B cell (primary cell): ENCODE measurements at regions not wholly inside any gene's neighbourhood (a gene's known extent, or its start where the extent isn't known, plus 50 kb on each side); places are given as distances from the start of the nearest gene placed in this dataset.

Source experiments
- ATAC-seq: fragments of 200-7000 bp; cut with Tn5 transposase; one replicate; pipeline ENCODE4 v1.10.0; 2021; ENCODE audit warnings: low read depth, mild to moderate bottlenecking, moderate number of reproducible peaks, moderate library complexity
- CTCF ChIA-PET: fragments of 350-600 bp; sonication (Branson Sonifier 250); formaldehyde crosslinking; loops from one replicate; lab custom pipeline; 2021; ENCODE audit warnings: antibody characterized with exemption, inconsistent platforms; lab: Charles Lee
- POLR2A ChIA-PET: fragments of 350-600 bp; sonication (Branson Sonifier 250); formaldehyde crosslinking; loops from one replicate; lab custom pipeline; 2021; ENCODE audit warnings: antibody characterized with exemption; lab: Charles Lee
- DNase-seq: peaks from one replicate; pipeline ENCODE4 v3.0.0; 2013
- H2AFZ ChIP-seq: 2 replicates; pipeline ENCODE4 v1.6.1; 2012; ENCODE audit warnings: mild to moderate bottlenecking, low read depth, low read length; ENCODE audit not compliant: insufficient read depth, poor library complexity, severe bottlenecking
- H3K27ac ChIP-seq, 2 donors: 1 replicate in 1 of 2; 2 replicates in 1 of 2; pipeline ENCODE4 v1.5.1; 2012 to 2013; ENCODE audit warnings: low read length in 2 of 2, mild to moderate bottlenecking in 2 of 2, moderate library complexity in 1 of 2
- H3K27me3 ChIP-seq, 4 experiments: fragments of 200-600 bp in 1 of 4; sonication (generic) in 1 of 4; replicated peaks in 1 of 4; 1 replicate in 2 of 4; 2 replicates in 2 of 4; pipeline versions ENCODE4 v1.6.1 to v1.7.0; 2013 to 2016; ENCODE audit warnings: low read length in 3 of 4, mild to moderate bottlenecking in 2 of 4, mixed read lengths in 1 of 4, moderate library complexity in 1 of 4; ENCODE audit not compliant: insufficient read depth in 4 of 4, control insufficient read depth in 3 of 4; ENCODE audit errors: control extremely low read depth in 1 of 4
- H3K36me3 ChIP-seq, 2 experiments: replicated peaks in 1 of 2; 1 replicate in 1 of 2; 2 replicates in 1 of 2; pipeline versions ENCODE4 v1.6.1 to v1.7.1; 2013; ENCODE audit warnings: low read length in 1 of 2; ENCODE audit not compliant: insufficient read depth in 2 of 2, control insufficient read depth in 1 of 2; ENCODE audit errors: control extremely low read depth in 1 of 2, extremely low read depth in 1 of 2
- H3K4me1 ChIP-seq, 2 donors: fragments of 200-600 bp in 1 of 2; sonication (generic) in 1 of 2; 1 replicate in 1 of 2; 2 replicates in 1 of 2; pipeline versions ENCODE4 v1.5.1 to v1.6.1; 2013 to 2017; ENCODE audit warnings: low read length in 2 of 2; ENCODE audit not compliant: control insufficient read depth in 2 of 2, insufficient read depth in 2 of 2
- H3K4me2 ChIP-seq: replicated peaks from 2 replicates; pipeline ENCODE3; 2012; ENCODE audit warnings: mild to moderate bottlenecking, low read depth, low read length; ENCODE audit not compliant: poor library complexity, severe bottlenecking
- H3K4me3 ChIP-seq, 5 experiments: fragments of 200-600 bp in 1 of 5; sonication (generic) in 1 of 5; 1 replicate in 3 of 5; 2 replicates in 2 of 5; pipeline versions ENCODE4 v1.5.1 to v1.7.0; 2011 to 2016; ENCODE audit warnings: low read length in 4 of 5, mild to moderate bottlenecking in 4 of 5, low read depth in 2 of 5, control low read depth in 1 of 5, moderate library complexity in 1 of 5; ENCODE audit not compliant: insufficient read depth in 1 of 5; ENCODE audit errors: control extremely low read depth in 1 of 5, extremely low read depth in 1 of 5
- H3K79me2 ChIP-seq: fragments of 200-600 bp; sonication (generic); one replicate; pipeline ENCODE4 v1.6.0; 2016; ENCODE audit warnings: low read length; ENCODE audit not compliant: control insufficient read depth, insufficient read depth
- H3K9ac ChIP-seq: fragments of 200-600 bp; sonication (generic); 2 replicates; pipeline ENCODE4 v1.6.1; 2017; ENCODE audit warnings: mild to moderate bottlenecking, low read length, moderate library complexity
- H3K9me3 ChIP-seq, 3 donors: one replicate each; pipeline versions ENCODE4 v1.6.1 to v1.7.1; 2013; ENCODE audit warnings: low read length in 2 of 3; ENCODE audit not compliant: control insufficient read depth in 2 of 3, insufficient read depth in 1 of 3; ENCODE audit errors: control extremely low read depth in 1 of 3
- H4K20me1 ChIP-seq: 2 replicates; pipeline ENCODE4 v1.6.0; 2012; ENCODE audit warnings: mild to moderate bottlenecking, low read length; ENCODE audit not compliant: insufficient read depth, control insufficient read depth, poor library complexity, severe bottlenecking
- H3K27ac Mint-ChIP-seq: one replicate; pipeline ENCODE4 v1.8.0; 2021; ENCODE audit warnings: mixed read lengths
- H3K27me3 Mint-ChIP-seq: one replicate; pipeline ENCODE4 v1.8.0; 2021; ENCODE audit warnings: mixed read lengths
- H3K4me1 Mint-ChIP-seq: one replicate; pipeline ENCODE4 v1.8.0; 2021; ENCODE audit warnings: mixed read lengths
- H3K4me3 Mint-ChIP-seq: one replicate; pipeline ENCODE4 v1.8.0; 2021; ENCODE audit warnings: mixed read lengths
- H3K9me3 Mint-ChIP-seq: one replicate; pipeline ENCODE4 v1.8.0; 2022; ENCODE audit warnings: mixed read lengths; ENCODE audit not compliant: insufficient read depth
- CTCF ChIP-seq: fragments of 200-600 bp; IDR thresholded peaks from one replicate; pipeline ENCODE4 v1.8.0; 2022; ENCODE audit warnings: antibody characterized with exemption, mild to moderate bottlenecking
- EZH2 ChIP-seq: IDR thresholded peaks from 2 replicates; pipeline ENCODE4 v1.6.1; 2012; ENCODE audit warnings: borderline replicate concordance, low read depth, mild to moderate bottlenecking, moderate library complexity, low read length; ENCODE audit not compliant: insufficient read depth, poor library complexity, severe bottlenecking
- WGBS: methylation state at CpG from one replicate; pipeline ENCODE4 v1.1.5; 2013; ENCODE audit warnings: missing lambda C conversion rate; ENCODE audit not compliant: insufficient coverage; 5-methylcytosine and 5-hydroxymethylcytosine counted together
- intact Hi-C: fragments of 100-400 bp; cut with micrococcal nuclease; formaldehyde crosslinking; loops from one replicate; pipeline ENCODE4 v1.10.0; 2022

- H3K4me1 Mint-ChIP-seq: no peaks in the 10 kb centered on the region
- TF ChIP-seq EZH2: no peak
- TF ChIP-seq CTCF: no peak
- Histone ChIP-seq H3K9ac (no peak overlapping the region), H3K36me3 (no peaks in the 10 kb centered on the region), H3K27me3 (no peaks in the 10 kb centered on the region), H4K20me1 (no peaks in the 10 kb centered on the region), H3K4me1 (no peaks in the 10 kb centered on the region), H2AFZ (no peak overlapping the region), H3K4me2 (no peak overlapping the region), H3K27ac (no peak overlapping the region), H3K9me3 (no peaks in the 10 kb centered on the region), H3K4me3 (no peak overlapping the region), H3K79me2 (no peaks in the 10 kb centered on the region)
- no peak overlapping the region for H3K4me3 Mint-ChIP-seq
- DNase-seq (no peak), ATAC-seq (no peak)
- no peaks in the 10 kb centered on the region for H3K9me3 Mint-ChIP-seq
- ChIA-PET POLR2A (no interaction called here), CTCF (no interaction called here)
- H3K27me3 Mint-ChIP-seq: no peaks in the 10 kb centered on the region
- intact Hi-C loops: no loop called here
- no CpG with 5 or more reads among the region's 3 CpGs for WGBS
- H3K27ac Mint-ChIP-seq: no peak overlapping the region
These were observed 429.3 kb downstream of the TMEM232 start for GRCh38 chr5:110297152-110297670.

DNA sequence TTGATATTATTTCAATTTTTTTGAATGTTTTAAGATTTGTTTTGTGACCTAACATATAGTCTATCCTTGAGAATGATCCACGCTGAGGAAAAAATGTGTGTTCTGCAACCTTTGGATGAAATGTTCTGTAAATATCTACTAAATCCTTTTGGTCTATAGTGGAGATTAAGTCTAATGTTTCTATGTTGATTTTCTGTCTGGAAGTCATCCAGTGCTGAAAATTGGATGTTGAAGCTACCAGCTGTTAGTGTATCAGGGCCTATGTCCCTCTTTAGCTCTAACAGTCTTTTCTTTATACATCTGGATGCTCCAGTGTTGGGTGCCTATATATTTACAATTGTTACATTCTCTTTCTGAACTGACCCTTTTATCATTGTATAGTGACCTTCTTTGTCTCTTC lies 422.3 kb downstream of the TMEM232 start:
- Histone ChIP-seq H3K4me1 (no peaks in the 10 kb centered on the region), H3K36me3 (no peaks in the 10 kb centered on the region), H3K4me3 (no peak overlapping the region), H3K27me3 (no peaks in the 10 kb centered on the region), H4K20me1 (no peaks in the 10 kb centered on the region), H3K9me3 (peaks cover 0 to 7% (median 0%) of the 10 kb centered on the region in 3 donors), H3K27ac (no peak overlapping the region), H3K79me2 (no peaks in the 10 kb centered on the region), H3K9ac (no peak overlapping the region), H2AFZ (no peak overlapping the region), H3K4me2 (no peak overlapping the region)
- Mint-ChIP-seq H3K4me1 (no peaks in the 10 kb centered on the region), H3K27ac (no peak overlapping the region), H3K27me3 (no peaks in the 10 kb centered on the region), H3K4me3 (no peak overlapping the region), H3K9me3 (no peaks in the 10 kb centered on the region)
- TF ChIP-seq EZH2 (no peak), CTCF (no peak)
- intact Hi-C loops: no loop called here
- ATAC-seq: no peak
- no peak for DNase-seq
- ChIA-PET POLR2A (no interaction called here), CTCF (no interaction called here)
- WGBS: no CpG with 5 or more reads among the region's 1 CpG
